ENCODE measurements at regions not wholly inside any gene's neighbourhood (a gene's known extent, or its start where the extent isn't known, plus 50 kb on each side); places are given as distances from the start of the nearest gene placed in this dataset.

GRCh38 chr18:44061438-44061837 lies 619.2 kb upstream of the SETBP1 start:
- in situ Hi-C loops (cut with MboI; ENCODE audit: low pct_ligation_motif_present in 1 of 4, low pct_unique_long_range_greater_than_20kb in 1 of 4, low sequenced_read_pairs in 3 of 4) = no loop called here
- Histone ChIP-seq H3K9me3 (no peaks in the 10 kb centered on the region), H3K36me3 (no peaks in the 10 kb centered on the region), H3K4me1 (no peaks in the 10 kb centered on the region), H3K27me3 (no peaks in the 10 kb centered on the region), H3K4me3 (no peak overlapping the region), H3K27ac (no peak overlapping the region)
- TF ChIP-seq POLR2A (IDR thresholded peaks at IDR 0.05) = no peak
- no peak for TF ChIP-seq CTCF (IDR thresholded peaks at IDR 0.05)
- TF ChIP-seq EP300 (IDR thresholded peaks at IDR 0.05; ENCODE audit: low read depth) = no peak
- no peak for TF ChIP-seq POLR2AphosphoS5 (IDR thresholded peaks at IDR 0.05)
- DNase-seq = no peak
- WGBS, 2 donors (ENCODE audit: low coverage in 1 of 2) = 97% methylated on average over 7 of the region's 7 CpGs; no CpG with 5 or more reads in 1 of the 2 donors
- intact Hi-C loops (cut with DNase I; ENCODE audit: low total_unique reads) = no loop called here

- no peaks in the 10 kb centered on the region for H3K27me3 ChIP-seq
- H3K36me3 ChIP-seq = no peaks in the 10 kb centered on the region
- H3K4me1 ChIP-seq = no peaks in the 10 kb centered on the region
- H3K27ac ChIP-seq = no peak overlapping the region
- no peak for DNase-seq
- TF ChIP-seq EP300 (IDR thresholded peaks at IDR 0.05; ENCODE audit: low read depth) (no peak), POLR2AphosphoS5 (IDR thresholded peaks at IDR 0.05) (no peak), POLR2A (IDR thresholded peaks at IDR 0.05) (no peak)
- in situ Hi-C loops (cut with MboI; ENCODE audit: low pct_ligation_motif_present in 1 of 4, low pct_unique_long_range_greater_than_20kb in 1 of 4, low sequenced_read_pairs in 3 of 4) = no loop called here
- H3K9me3 ChIP-seq = no peaks in the 10 kb centered on the region
- H3K4me3 ChIP-seq = no peak overlapping the region
- intact Hi-C loops (cut with DNase I; ENCODE audit: low total_unique reads) = no loop called here
- WGBS, 2 donors (ENCODE audit: low coverage in 1 of 2) = 77% methylated on average over 4 of the region's 4 CpGs; no CpG with 5 or more reads in 1 of the 2 donors
Measured at GRCh38 chr18:44062345-44062744, 618.3 kb upstream of the SETBP1 start.

- intact Hi-C loops (cut with DNase I; ENCODE audit: low total_unique reads) = no loop called here
- 63 to 89% methylated on average over 1 to 3 of the region's 3 CpGs for WGBS, 2 donors (ENCODE audit: low coverage in 1 of 2)
- in situ Hi-C loops (cut with MboI; ENCODE audit: low pct_ligation_motif_present in 1 of 4, low pct_unique_long_range_greater_than_20kb in 1 of 4, low sequenced_read_pairs in 3 of 4) = no loop called here
- DNase-seq = no peak
- Histone ChIP-seq H3K4me1 (no peaks in the 10 kb centered on the region), H3K27me3 (no peaks in the 10 kb centered on the region), H3K9me3 (no peaks in the 10 kb centered on the region), H3K27ac (no peak overlapping the region), H3K36me3 (no peaks in the 10 kb centered on the region), H3K4me3 (no peak overlapping the region)
- TF ChIP-seq EP300 (IDR thresholded peaks at IDR 0.05; ENCODE audit: low read depth) (no peak), CTCF (IDR thresholded peaks at IDR 0.05) (no peak), POLR2A (IDR thresholded peaks at IDR 0.05) (no peak), POLR2AphosphoS5 (IDR thresholded peaks at IDR 0.05) (no peak)
Measured at GRCh38 chr18:44065206-44065605, 615.5 kb upstream of the SETBP1 start.

- TF ChIP-seq POLR2A (IDR thresholded peaks at IDR 0.05) (no peak), POLR2AphosphoS5 (IDR thresholded peaks at IDR 0.05) (no peak), EP300 (IDR thresholded peaks at IDR 0.05; ENCODE audit: low read depth) (no peak), CTCF (IDR thresholded peaks at IDR 0.05) (no peak)
- H3K27me3 ChIP-seq = no peaks in the 10 kb centered on the region
- no peak for DNase-seq
- intact Hi-C loops (cut with DNase I; ENCODE audit: low total_unique reads) (no loop called here), in situ Hi-C loops (cut with MboI; ENCODE audit: low pct_ligation_motif_present in 1 of 4, low pct_unique_long_range_greater_than_20kb in 1 of 4, low sequenced_read_pairs in 3 of 4) (no loop called here)
- 87 to 90% methylated on average over 1 of the region's 1 CpG for WGBS, 2 donors (ENCODE audit: low coverage in 1 of 2)
- no peak overlapping the region for H3K27ac ChIP-seq
- no peaks in the 10 kb centered on the region for H3K9me3 ChIP-seq
- H3K36me3 ChIP-seq = no peaks in the 10 kb centered on the region
- H3K4me1 ChIP-seq = no peaks in the 10 kb centered on the region
- no peak overlapping the region for H3K4me3 ChIP-seq
Measured at GRCh38 chr18:44066541-44066940, 614.1 kb upstream of the SETBP1 start.

- no peaks in the 10 kb centered on the region for H3K27me3 ChIP-seq
- in situ Hi-C loops (cut with MboI; ENCODE audit: low pct_ligation_motif_present in 1 of 4, low pct_unique_long_range_greater_than_20kb in 1 of 4, low sequenced_read_pairs in 3 of 4) (no loop called here), intact Hi-C loops (cut with DNase I; ENCODE audit: low total_unique reads) (no loop called here)
- no peaks in the 10 kb centered on the region for H3K4me1 ChIP-seq
- H3K9me3 ChIP-seq = no peaks in the 10 kb centered on the region
- DNase-seq = no peak
- TF ChIP-seq CTCF (IDR thresholded peaks at IDR 0.05) = no peak
- TF ChIP-seq EP300 (IDR thresholded peaks at IDR 0.05; ENCODE audit: low read depth) = no peak
- TF ChIP-seq POLR2A (IDR thresholded peaks at IDR 0.05) = no peak
- no peak for TF ChIP-seq POLR2AphosphoS5 (IDR thresholded peaks at IDR 0.05)
- no peak overlapping the region for H3K27ac ChIP-seq
- no peaks in the 10 kb centered on the region for H3K36me3 ChIP-seq
- no peak overlapping the region for H3K4me3 ChIP-seq
- 85 to 100% methylated on average over 2 of the region's 2 CpGs for WGBS, 2 donors (ENCODE audit: low coverage in 1 of 2)
Measured at GRCh38 chr18:44067186-44067585, 613.5 kb upstream of the SETBP1 start.

All from transverse colon (tissue), 4 donors.